Suprapubic skin (tissue), 4 donors: ENCODE measurements at regions not wholly inside any gene's neighbourhood (a gene's known extent, or its start where the extent isn't known, plus 50 kb on each side); places are given as distances from the start of the nearest gene placed in this dataset.
"Not testable (repeated sequence)": the region's sequence is repeated elsewhere in the genome, so short reads cannot be mapped to it uniquely, and the experiment has no call there.

Experiments
- DNase-seq, 2 donors: peaks; one replicate each; pipeline ENCODE4 v3.0.0-alpha.2; 2019; ENCODE audit warnings: low spot score in 2 of 2
- H3K27ac ChIP-seq: fragments of 200-600 bp; sonication (generic); one replicate; pipeline ENCODE4 v1.5.1; 2019
- H3K27me3 ChIP-seq: fragments of 200-600 bp; sonication (generic); one replicate; pipeline ENCODE4 v1.5.1; 2019
- H3K36me3 ChIP-seq: fragments of 200-600 bp; sonication (generic); one replicate; pipeline ENCODE4 v1.5.1; 2019
- H3K4me1 ChIP-seq: fragments of 200-600 bp; sonication (generic); one replicate; pipeline ENCODE4 v1.5.1; 2019
- H3K4me3 ChIP-seq: fragments of 200-600 bp; sonication (generic); one replicate; pipeline ENCODE4 v1.5.1; 2019; ENCODE audit warnings: mild to moderate bottlenecking
- H3K9me3 ChIP-seq: fragments of 200-600 bp; sonication (generic); one replicate; pipeline ENCODE4 v1.5.1; 2019
- WGBS: methylation state at CpG from one replicate; pipeline ENCODE4 v1.1.5; 2018; 5-methylcytosine and 5-hydroxymethylcytosine counted together

GRCh38 chr2:87516369-87516967 lies 231.4 kb upstream of the PLGLB2 start:
- H3K27ac ChIP-seq, H3K9me3 ChIP-seq: not testable (repeated sequence)

GRCh38 chr2:87517438-87517837 lies 230.4 kb upstream of the PLGLB2 start:
- H3K4me1 ChIP-seq, H3K27ac ChIP-seq, H3K9me3 ChIP-seq, H3K27me3 ChIP-seq, H3K36me3 ChIP-seq, H3K4me3 ChIP-seq, DNase-seq: not testable (repeated sequence)
- 100% methylated on average over 2 of the region's 7 CpGs for WGBS

More at GRCh38 chr2:87516369-87516967, 231.4 kb upstream of the PLGLB2 start:
- 53% methylated on average over 5 of the region's 7 CpGs for WGBS
- H3K4me3 ChIP-seq, H3K36me3 ChIP-seq, DNase-seq, H3K27me3 ChIP-seq, H3K4me1 ChIP-seq: not testable (repeated sequence)

DNA sequence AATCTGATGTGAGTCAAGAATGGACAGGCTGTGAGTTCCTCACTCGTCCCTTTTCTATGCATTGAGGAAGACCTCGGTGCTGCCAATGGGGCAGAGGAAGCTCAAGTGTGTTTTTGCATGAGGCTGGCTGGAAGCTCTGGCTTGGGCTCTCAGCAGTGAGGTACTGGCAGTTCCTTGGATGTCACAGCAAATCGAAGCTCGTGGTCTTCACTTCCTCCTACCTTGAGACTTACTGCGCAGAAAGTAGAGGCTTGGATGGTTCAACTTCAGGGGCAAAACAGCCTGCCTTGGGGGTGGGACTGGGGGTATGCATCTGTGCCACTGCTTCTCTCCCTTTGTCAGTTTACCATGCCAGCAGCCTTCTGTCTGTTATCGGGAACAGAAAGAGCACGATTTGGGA lies 229.8 kb upstream of the PLGLB2 start:
- 100% methylated on average over 2 of the region's 7 CpGs for WGBS

DNA sequence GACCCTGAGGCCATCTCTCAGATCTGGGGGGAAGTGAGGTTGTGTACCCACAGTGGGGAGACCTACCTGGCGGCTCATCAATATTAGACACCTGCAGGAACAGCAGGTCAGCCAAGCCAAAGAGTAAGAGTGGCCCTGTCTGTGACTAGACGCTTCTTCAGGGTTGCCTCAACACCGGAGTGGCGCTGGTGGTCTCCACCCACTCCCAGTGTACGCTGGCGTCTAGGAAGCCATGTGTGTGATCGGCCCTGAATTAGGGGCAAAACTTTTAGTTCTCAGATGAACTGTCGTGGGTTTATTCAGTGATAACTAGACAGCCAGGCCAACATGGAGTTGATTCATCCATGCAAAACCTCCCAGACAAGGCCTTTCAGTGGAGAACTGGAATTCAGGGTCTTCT lies 229.3 kb upstream of the PLGLB2 start:
- H3K9me3 ChIP-seq, H3K27me3 ChIP-seq, H3K27ac ChIP-seq, H3K36me3 ChIP-seq, H3K4me3 ChIP-seq, DNase-seq, H3K4me1 ChIP-seq: not testable (repeated sequence)
- no CpG with 5 or more reads among the region's 8 CpGs for WGBS

More for the DNA sequence above, 229.8 kb upstream of the PLGLB2 start:
- H3K27ac ChIP-seq, H3K36me3 ChIP-seq, H3K27me3 ChIP-seq, H3K4me1 ChIP-seq, DNase-seq, H3K4me3 ChIP-seq, H3K9me3 ChIP-seq: not testable (repeated sequence)

GRCh38 chr2:87519158-87520011 lies 228.5 kb upstream of the PLGLB2 start:
- WGBS: 81% methylated on average over 3 of the region's 8 CpGs
- H3K9me3 ChIP-seq, H3K36me3 ChIP-seq, H3K27ac ChIP-seq, DNase-seq, H3K4me1 ChIP-seq, H3K27me3 ChIP-seq, H3K4me3 ChIP-seq: not testable (repeated sequence)

- DNase-seq, H3K27ac ChIP-seq: not testable (repeated sequence)
These were observed 226.8 kb upstream of the PLGLB2 start for GRCh38 chr2:87521057-87521456.

DNA sequence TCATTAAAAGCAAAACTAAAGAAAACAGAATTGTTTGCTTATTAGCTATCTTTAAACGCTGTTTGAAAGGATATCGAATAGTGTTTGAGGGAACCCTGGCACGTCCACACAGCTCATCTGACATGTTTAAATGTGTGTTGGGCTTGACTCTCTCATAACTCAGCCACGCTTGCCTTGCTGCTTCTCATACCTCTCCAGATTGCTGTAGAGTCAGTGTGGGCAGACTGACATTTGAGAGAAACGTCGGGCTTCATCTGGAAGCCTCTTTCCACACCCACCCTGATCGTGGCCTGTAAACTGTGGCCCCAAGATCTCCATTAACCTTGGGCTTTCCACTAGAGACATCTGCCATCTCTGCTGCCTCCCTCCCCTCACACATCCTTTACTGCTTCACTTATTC lies 226.4 kb upstream of the PLGLB2 start:
- H3K4me3 ChIP-seq, H3K27ac ChIP-seq, DNase-seq, H3K9me3 ChIP-seq, H3K27me3 ChIP-seq, H3K36me3 ChIP-seq, H3K4me1 ChIP-seq: not testable (repeated sequence)
- WGBS: 76% methylated on average over 5 of the region's 7 CpGs

More at GRCh38 chr2:87521057-87521456, 226.8 kb upstream of the PLGLB2 start:
- H3K36me3 ChIP-seq, H3K4me1 ChIP-seq, H3K27me3 ChIP-seq, H3K9me3 ChIP-seq, H3K4me3 ChIP-seq: not testable (repeated sequence)
- 85% methylated on average over 9 of the region's 10 CpGs for WGBS

GRCh38 chr2:87524619-87525188 lies 223.2 kb upstream of the PLGLB2 start:
- H3K4me1 ChIP-seq, H3K36me3 ChIP-seq, H3K4me3 ChIP-seq, H3K27me3 ChIP-seq, DNase-seq, H3K27ac ChIP-seq, H3K9me3 ChIP-seq: not testable (repeated sequence)
- WGBS: 90% methylated on average over 5 of the region's 5 CpGs

GRCh38 chr2:87525497-87525991 lies 222.3 kb upstream of the PLGLB2 start:
- not testable (repeated sequence) for H3K27ac ChIP-seq, H3K36me3 ChIP-seq, DNase-seq, H3K27me3 ChIP-seq, H3K4me3 ChIP-seq, H3K9me3 ChIP-seq, H3K4me1 ChIP-seq
- WGBS: 80% methylated on average over 1 of the region's 5 CpGs

GRCh38 chr2:87526258-87526657 lies 221.6 kb upstream of the PLGLB2 start:
- not testable (repeated sequence) for H3K4me3 ChIP-seq, DNase-seq, H3K27me3 ChIP-seq, H3K36me3 ChIP-seq, H3K9me3 ChIP-seq, H3K4me1 ChIP-seq, H3K27ac ChIP-seq
- no CpG with 5 or more reads among the region's 5 CpGs for WGBS

DNA sequence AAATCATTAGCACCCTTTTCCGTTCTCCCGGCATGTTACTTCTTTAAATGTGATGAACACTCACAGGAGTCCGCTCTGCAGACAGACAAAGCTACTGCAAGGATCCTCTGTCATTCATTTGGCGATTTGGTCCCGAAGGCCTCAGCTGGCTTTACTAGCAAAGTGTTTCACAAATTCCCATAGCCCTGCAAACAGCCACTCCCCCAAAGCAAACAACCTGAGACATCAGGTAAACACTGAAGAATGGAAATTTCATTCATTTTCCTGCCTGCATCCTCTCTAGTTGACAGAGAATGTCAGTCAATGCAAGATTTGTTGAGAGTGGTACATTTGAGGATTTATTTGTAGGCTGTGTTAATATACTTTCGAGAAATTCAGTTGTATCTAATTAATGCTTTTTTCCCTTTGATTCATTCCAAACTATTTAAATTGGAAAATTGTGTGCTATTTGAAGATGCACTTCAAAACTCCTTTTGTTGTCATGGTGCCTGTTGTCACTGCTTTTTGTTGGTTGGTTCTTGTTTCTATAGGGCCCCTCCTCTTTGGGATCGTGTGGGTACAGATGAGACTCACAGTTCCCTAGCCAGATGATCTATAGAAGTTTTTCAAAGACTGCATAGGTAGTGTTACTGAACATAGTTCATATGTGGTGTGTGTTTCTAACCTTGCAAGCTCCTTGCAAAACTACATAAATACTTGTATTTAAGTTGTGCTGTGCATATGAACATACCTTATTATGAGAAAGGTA lies 215.7 kb upstream of the PLGLB2 start:
- H3K9me3 ChIP-seq, H3K4me3 ChIP-seq, H3K36me3 ChIP-seq, DNase-seq, H3K4me1 ChIP-seq, H3K27ac ChIP-seq, H3K27me3 ChIP-seq: not testable (repeated sequence)
- WGBS: 48% methylated on average over 2 of the region's 7 CpGs

GRCh38 chr2:87533390-87534272 lies 214.3 kb upstream of the PLGLB2 start:
- H3K27ac ChIP-seq, H3K4me1 ChIP-seq, H3K4me3 ChIP-seq, H3K27me3 ChIP-seq, H3K36me3 ChIP-seq, H3K9me3 ChIP-seq, DNase-seq: not testable (repeated sequence)
- WGBS: no CpG with 5 or more reads among the region's 9 CpGs

DNA sequence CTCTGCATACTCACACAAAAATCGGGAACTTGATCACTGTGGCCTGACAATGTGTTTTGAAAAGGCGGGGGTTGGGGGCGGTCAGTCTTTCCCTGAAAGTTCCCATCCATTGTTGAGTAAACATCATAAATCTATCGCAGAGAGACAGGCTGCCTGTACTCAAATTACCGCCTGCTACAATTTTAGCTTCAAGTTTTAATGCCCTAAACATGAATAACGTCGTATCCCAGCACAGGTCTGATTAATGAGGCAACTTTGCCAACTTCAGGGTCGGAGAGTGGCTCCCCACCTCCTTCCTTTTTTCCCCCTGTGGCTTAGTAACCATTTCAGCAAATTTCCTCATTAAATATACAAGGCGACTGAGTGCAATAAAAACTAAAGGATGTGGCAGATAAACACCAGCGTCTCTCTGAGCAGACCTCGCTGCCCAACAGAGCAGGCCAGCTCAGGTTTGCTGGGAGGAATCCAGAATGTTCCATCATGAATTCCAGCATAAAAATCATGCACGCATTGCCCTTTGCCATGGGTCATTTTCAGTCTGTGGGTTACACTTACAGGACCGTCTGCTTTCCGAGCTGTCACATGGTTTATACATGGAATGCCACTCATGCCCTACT lies 213.5 kb upstream of the PLGLB2 start:
- H3K27me3 ChIP-seq, H3K27ac ChIP-seq, H3K4me3 ChIP-seq, DNase-seq, H3K36me3 ChIP-seq, H3K9me3 ChIP-seq, H3K4me1 ChIP-seq: not testable (repeated sequence)
- WGBS: no CpG with 5 or more reads among the region's 14 CpGs
